HepG2 (cell line): ENCODE measurements at regions not wholly inside any gene's neighbourhood (a gene's known extent, or its start where the extent isn't known, plus 50 kb on each side); places are given as distances from the start of the nearest gene placed in this dataset.

Experiments used
- ATAC-seq: fragments of 200-7000 bp; cut with Tn5 transposase; 3 replicates; pipeline ENCODE4 v1.9.1; 2020; ENCODE audit warnings: mild to moderate bottlenecking, moderate library complexity
- BruUV-seq: library from RNA; stranded (reverse); fragments of 400-500 nt; replicated peaks from 2 replicates; lab custom pipeline; 2021; lab: Mats Ljungman, UMichigan
- CTCF ChIA-PET: fragments of 300-600 bp; formaldehyde crosslinking; extraction: SDS; loops from one replicate; lab custom pipeline; 2021; ENCODE audit warnings: low total read pairs, inconsistent platforms, low intra/inter-chr PET ratio; lab: Yijun Ruan, JAX
- POLR2A ChIA-PET: fragments of 350-600 bp; sonication (Branson Sonifier 250); formaldehyde crosslinking; loops from one replicate; lab custom pipeline; 2020; ENCODE audit warnings: antibody characterized with exemption, inconsistent platforms; lab: Yijun Ruan, JAX
- DNase-seq: peaks from one replicate; pipeline ENCODE4 v3.0.0-alpha.2; 2015; ENCODE audit warnings: low spot score
- FAIRE-seq: peaks from 3 replicates; lab custom pipeline; 2011; peaks lifted over from hg19 to GRCh38; lab: Jason Lieb, UNC
- H2AFZ ChIP-seq: one replicate; pipeline ENCODE4 v1.6.1; 2011; ENCODE audit warnings: low read length, inconsistent platforms
- H3K27ac ChIP-seq: fragments of 300-600 bp; 3 replicates; pipeline ENCODE4 v1.8.0; 2011; ENCODE audit warnings: mixed run types, mild to moderate bottlenecking, mixed read lengths, low read length, inconsistent platforms; ENCODE audit not compliant: insufficient read depth; ENCODE audit errors: extremely low read length
- H3K27me3 ChIP-seq, 2 experiments: fragments of 200-600 bp in 1 of 2; 2 replicates in 1 of 2; 3 replicates in 1 of 2; pipeline versions ENCODE4 v1.6.0 to v1.8.0; 2011; ENCODE audit warnings: low read length in 2 of 2, mild to moderate bottlenecking in 2 of 2, moderate library complexity in 2 of 2, inconsistent platforms in 1 of 2; ENCODE audit not compliant: insufficient read depth in 2 of 2, control insufficient read depth in 1 of 2
- H3K36me3 ChIP-seq, 2 experiments: fragments of 200-600 bp in 1 of 2; replicated peaks in 1 of 2; 2 replicates in 1 of 2; 3 replicates in 1 of 2; pipeline versions ENCODE4 v1.5.1 to v1.8.0; 2011; ENCODE audit warnings: low read length in 2 of 2, inconsistent platforms in 1 of 2; ENCODE audit not compliant: insufficient read depth in 2 of 2, control insufficient read depth in 1 of 2
- H3K4me1 ChIP-seq: 2 replicates; pipeline ENCODE4 v1.5.1; 2012; ENCODE audit warnings: low read length, inconsistent platforms; ENCODE audit not compliant: insufficient read depth
- H3K4me2 ChIP-seq: 2 replicates; pipeline ENCODE4 v1.6.0; 2011; ENCODE audit warnings: low read depth, low read length, inconsistent platforms
- H3K4me3 ChIP-seq, 3 experiments: fragments of 200-600 bp in 1 of 3; sonication (generic), shearing (Covaris generic) in 1 of 3; replicated peaks in 1 of 3; 2 replicates each; pipeline ENCODE4 v1.5.1; 2011 to 2016; ENCODE audit warnings: low read length in 3 of 3, inconsistent platforms in 2 of 3, low read depth in 2 of 3, mild to moderate bottlenecking in 2 of 3, control low read depth in 1 of 3, mixed read lengths in 1 of 3; ENCODE audit not compliant: insufficient read depth in 1 of 3
- H3K79me2 ChIP-seq: one replicate; pipeline ENCODE4 v1.6.1; 2011; ENCODE audit warnings: low read length, inconsistent platforms; ENCODE audit not compliant: insufficient read depth
- H3K9ac ChIP-seq: 2 replicates; pipeline ENCODE4 v1.6.0; 2011; ENCODE audit warnings: mild to moderate bottlenecking, low read depth, low read length, inconsistent platforms; ENCODE audit not compliant: insufficient read depth
- H3K9me3 ChIP-seq: 2 replicates; pipeline ENCODE4 v1.5.1; 2012; ENCODE audit warnings: mild to moderate bottlenecking, low read length
- H4K20me1 ChIP-seq: 2 replicates; pipeline ENCODE4 v1.6.0; 2011; ENCODE audit warnings: inconsistent platforms, mild to moderate bottlenecking, low read length, moderate library complexity; ENCODE audit not compliant: insufficient read depth
- CHD2 ChIP-seq: IDR thresholded peaks from 2 replicates; pipeline ENCODE4 v1.6.1; 2011; ENCODE audit warnings: low read depth, low read length, improper control_type of control experiment
- CSRNP1 ChIP-seq: sonication (generic); formaldehyde crosslinking; IDR thresholded peaks from 2 replicates; pipeline ENCODE4 v1.8.1; 2023; ENCODE audit warnings: mild to moderate bottlenecking, missing genetic modification reagents
- KDM5A ChIP-seq: fragments of 200-600 bp; sonication (generic); IDR thresholded peaks from 2 replicates; pipeline ENCODE4 v1.7.0; 2018; ENCODE audit warnings: antibody characterized with exemption, mild to moderate bottlenecking, low read length, borderline replicate concordance
- PRMT3 ChIP-seq: sonication (generic); formaldehyde crosslinking; IDR thresholded peaks from 2 replicates; pipeline ENCODE4 v1.8.1; 2022; ENCODE audit warnings: low read depth, mild to moderate bottlenecking, moderate library complexity, missing genetic modification reagents, borderline replicate concordance
- RAD21 ChIP-seq: fragments of 450-650 bp; formaldehyde crosslinking; IDR thresholded peaks from 2 replicates; pipeline ENCODE4 v1.5.0; 2020; ENCODE audit warnings: mild to moderate bottlenecking
- ZNF235 ChIP-seq: sonication (generic); formaldehyde crosslinking; IDR thresholded peaks from 2 replicates; pipeline ENCODE4 v1.8.1; 2023; ENCODE audit warnings: mild to moderate bottlenecking, missing genetic modification reagents, borderline replicate concordance
- ZNF800 ChIP-seq: sonication (generic); formaldehyde crosslinking; IDR thresholded peaks from 2 replicates; pipeline ENCODE4 v1.4.0; 2020; ENCODE audit warnings: missing genetic modification reagents
- in situ Hi-C: cut with HindIII; loops from 2 replicates; pipeline ENCODE4 v1.10.0; 2017; ENCODE audit warnings: low pct_unique_long_range_greater_than_20kb; ENCODE audit not compliant: extremely low pct_ligation_motif_present
- intact Hi-C: fragments of 100-400 bp; cut with micrococcal nuclease; formaldehyde crosslinking; loops from one replicate; pipeline ENCODE4 v1.10.0; 2022; ENCODE audit not compliant: unreplicated experiment
- TF ChIP-seq, protein P1 (sequence below): sonication (generic); formaldehyde crosslinking; IDR thresholded peaks from 2 replicates; pipeline ENCODE4 v1.4.0; 2020; ENCODE audit warnings: missing genetic modification reagents, borderline replicate concordance
- TF ChIP-seq, protein P2 (sequence below): sonication (generic); formaldehyde crosslinking; IDR thresholded peaks from 2 replicates; pipeline ENCODE4 v1.5.1; 2020; ENCODE audit warnings: mild to moderate bottlenecking, missing genetic modification reagents, moderate library complexity

GRCh38 chr9:84072621-84073180 is 92.1 kb downstream of the RMI1 start (continued):
- TF ChIP-seq, protein P1, sequence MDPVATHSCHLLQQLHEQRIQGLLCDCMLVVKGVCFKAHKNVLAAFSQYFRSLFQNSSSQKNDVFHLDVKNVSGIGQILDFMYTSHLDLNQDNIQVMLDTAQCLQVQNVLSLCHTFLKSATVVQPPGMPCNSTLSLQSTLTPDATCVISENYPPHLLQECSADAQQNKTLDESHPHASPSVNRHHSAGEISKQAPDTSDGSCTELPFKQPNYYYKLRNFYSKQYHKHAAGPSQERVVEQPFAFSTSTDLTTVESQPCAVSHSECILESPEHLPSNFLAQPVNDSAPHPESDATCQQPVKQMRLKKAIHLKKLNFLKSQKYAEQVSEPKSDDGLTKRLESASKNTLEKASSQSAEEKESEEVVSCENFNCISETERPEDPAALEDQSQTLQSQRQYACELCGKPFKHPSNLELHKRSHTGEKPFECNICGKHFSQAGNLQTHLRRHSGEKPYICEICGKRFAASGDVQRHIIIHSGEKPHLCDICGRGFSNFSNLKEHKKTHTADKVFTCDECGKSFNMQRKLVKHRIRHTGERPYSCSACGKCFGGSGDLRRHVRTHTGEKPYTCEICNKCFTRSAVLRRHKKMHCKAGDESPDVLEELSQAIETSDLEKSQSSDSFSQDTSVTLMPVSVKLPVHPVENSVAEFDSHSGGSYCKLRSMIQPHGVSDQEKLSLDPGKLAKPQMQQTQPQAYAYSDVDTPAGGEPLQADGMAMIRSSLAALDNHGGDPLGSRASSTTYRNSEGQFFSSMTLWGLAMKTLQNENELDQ (CRISPR knock-in tag): no peak
- TF ChIP-seq PRMT3 (no peak), ZNF235 (CRISPR knock-in tag) (no peak), ZNF800 (CRISPR knock-in tag) (no peak), RAD21 (CRISPR knock-in tag) (no peak), CHD2 (no peak)

- intact Hi-C loops: no loop called here
- H3K4me3 ChIP-seq: no peak overlapping the region
- in situ Hi-C loops: no loop called here
- no peaks in the 10 kb centered on the region for H4K20me1 ChIP-seq
- no peaks in the 10 kb centered on the region for H3K36me3 ChIP-seq
- H3K4me2 ChIP-seq: no peak overlapping the region
- no peak overlapping the region for H2AFZ ChIP-seq
- no TSS peak for BruUV-seq
- H3K9me3 ChIP-seq: no peaks in the 10 kb centered on the region
- peaks cover 0 to 14% of the 10 kb centered on the region in 2 experiments; a peak in 3 of 5 replicates for H3K27me3 ChIP-seq
- ATAC-seq: no peak
- no peaks in the 10 kb centered on the region for H3K4me1 ChIP-seq
- no peak overlapping the region for H3K27ac ChIP-seq
- no peaks in the 10 kb centered on the region for H3K79me2 ChIP-seq
- POLR2A ChIA-PET: no interaction called here
- CTCF ChIA-PET: no interaction called here
- no peak overlapping the region for H3K9ac ChIP-seq
- DNase-seq: no peak
- no peak for FAIRE-seq
- TF ChIP-seq, protein P1 (CRISPR knock-in tag): no peak
- TF ChIP-seq KDM5A (no peak), CSRNP1 (CRISPR knock-in tag) (no peak)
- TF ChIP-seq, protein P2, sequence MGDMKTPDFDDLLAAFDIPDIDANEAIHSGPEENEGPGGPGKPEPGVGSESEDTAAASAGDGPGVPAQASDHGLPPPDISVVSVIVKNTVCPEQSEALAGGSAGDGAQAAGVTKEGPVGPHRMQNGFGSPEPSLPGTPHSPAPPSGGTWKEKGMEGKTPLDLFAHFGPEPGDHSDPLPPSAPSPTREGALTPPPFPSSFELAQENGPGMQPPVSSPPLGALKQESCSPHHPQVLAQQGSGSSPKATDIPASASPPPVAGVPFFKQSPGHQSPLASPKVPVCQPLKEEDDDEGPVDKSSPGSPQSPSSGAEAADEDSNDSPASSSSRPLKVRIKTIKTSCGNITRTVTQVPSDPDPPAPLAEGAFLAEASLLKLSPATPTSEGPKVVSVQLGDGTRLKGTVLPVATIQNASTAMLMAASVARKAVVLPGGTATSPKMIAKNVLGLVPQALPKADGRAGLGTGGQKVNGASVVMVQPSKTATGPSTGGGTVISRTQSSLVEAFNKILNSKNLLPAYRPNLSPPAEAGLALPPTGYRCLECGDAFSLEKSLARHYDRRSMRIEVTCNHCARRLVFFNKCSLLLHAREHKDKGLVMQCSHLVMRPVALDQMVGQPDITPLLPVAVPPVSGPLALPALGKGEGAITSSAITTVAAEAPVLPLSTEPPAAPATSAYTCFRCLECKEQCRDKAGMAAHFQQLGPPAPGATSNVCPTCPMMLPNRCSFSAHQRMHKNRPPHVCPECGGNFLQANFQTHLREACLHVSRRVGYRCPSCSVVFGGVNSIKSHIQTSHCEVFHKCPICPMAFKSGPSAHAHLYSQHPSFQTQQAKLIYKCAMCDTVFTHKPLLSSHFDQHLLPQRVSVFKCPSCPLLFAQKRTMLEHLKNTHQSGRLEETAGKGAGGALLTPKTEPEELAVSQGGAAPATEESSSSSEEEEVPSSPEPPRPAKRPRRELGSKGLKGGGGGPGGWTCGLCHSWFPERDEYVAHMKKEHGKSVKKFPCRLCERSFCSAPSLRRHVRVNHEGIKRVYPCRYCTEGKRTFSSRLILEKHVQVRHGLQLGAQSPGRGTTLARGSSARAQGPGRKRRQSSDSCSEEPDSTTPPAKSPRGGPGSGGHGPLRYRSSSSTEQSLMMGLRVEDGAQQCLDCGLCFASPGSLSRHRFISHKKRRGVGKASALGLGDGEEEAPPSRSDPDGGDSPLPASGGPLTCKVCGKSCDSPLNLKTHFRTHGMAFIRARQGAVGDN (CRISPR knock-in tag): no peak
Observed at GRCh38 chr9:84075004-84075403, 94.4 kb downstream of the RMI1 start.
